ENCODE measurements at regions not wholly inside any gene's neighbourhood (a gene's known extent, or its start where the extent isn't known, plus 50 kb on each side); places are given as distances from the start of the nearest gene placed in this dataset.

- Mint-ChIP-seq H3K27ac (no peak overlapping the region), H3K36me3 (no peaks in the 10 kb centered on the region), H3K4me1 (no peaks in the 10 kb centered on the region), H3K4me3 (no peak overlapping the region), H3K27me3 (no peaks in the 10 kb centered on the region), H3K9me3 (no peaks in the 10 kb centered on the region)
- CTCF ChIA-PET, result no interaction called here
- no peak for DNase-seq
These were observed 586.1 kb upstream of the CELF2 start for GRCh38 chr10:10431422-10432066.

DNA sequence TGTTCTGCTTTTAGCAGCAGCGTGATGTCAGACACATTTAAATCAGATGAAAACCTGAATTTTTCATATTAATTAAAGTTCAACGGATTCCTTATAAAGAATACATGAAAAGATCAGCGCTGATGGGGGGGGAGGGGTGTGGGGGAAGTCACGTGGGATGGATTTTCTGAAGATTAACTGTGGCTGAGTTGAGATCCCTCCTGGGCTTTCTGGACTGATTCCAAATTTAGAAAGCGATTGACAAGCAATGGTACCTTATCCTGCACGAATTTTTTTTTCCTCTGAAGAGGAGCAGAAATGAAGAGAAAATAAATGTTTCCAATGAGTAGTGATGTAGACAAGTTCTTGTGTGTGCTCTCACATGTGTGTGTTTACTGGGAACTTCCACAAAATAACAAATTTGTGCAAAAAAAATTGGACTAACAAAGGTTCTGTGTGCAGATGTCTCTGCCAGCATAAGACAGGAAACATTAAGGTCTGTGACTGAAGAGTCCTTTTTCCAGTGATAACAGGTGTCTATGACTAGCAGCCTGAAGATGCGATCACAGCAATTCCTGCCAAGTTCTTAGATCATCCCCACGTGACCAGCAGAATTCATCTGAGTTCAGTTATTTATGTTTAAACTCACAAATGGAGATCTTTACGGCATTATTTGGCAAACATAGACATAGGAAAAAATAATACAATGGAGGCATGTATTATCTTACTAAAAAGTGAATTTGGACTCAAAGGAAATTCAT, 585.2 kb upstream of the CELF2 start:
- no peak overlapping the region for H3K27ac Mint-ChIP-seq
- no peaks in the 10 kb centered on the region for H3K27me3 Mint-ChIP-seq
- H3K4me1 Mint-ChIP-seq, result no peaks in the 10 kb centered on the region
- no peaks in the 10 kb centered on the region for H3K9me3 Mint-ChIP-seq
- CTCF ChIA-PET, result no interaction called here
- H3K36me3 Mint-ChIP-seq, result no peaks in the 10 kb centered on the region
- no peak for DNase-seq
- no peak overlapping the region for H3K4me3 Mint-ChIP-seq

DNA sequence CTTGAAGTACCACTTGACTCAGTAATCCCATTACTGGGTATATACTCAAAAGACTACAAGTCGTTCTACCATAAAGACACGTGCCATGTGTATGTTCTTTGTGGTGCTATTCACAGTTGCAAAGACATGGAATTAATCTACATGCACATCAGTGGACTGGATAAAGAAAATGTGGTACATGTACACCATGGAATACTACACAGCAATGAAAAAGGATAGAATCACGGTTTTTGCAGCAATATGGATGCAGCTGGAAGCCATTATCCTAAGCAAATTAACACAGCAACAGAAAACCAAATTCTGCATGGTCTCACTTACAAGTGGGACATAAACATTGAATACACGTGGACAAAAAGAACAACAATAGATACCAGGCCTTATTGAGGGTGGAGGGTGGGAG, 583.4 kb upstream of the CELF2 start:
- no peaks in the 10 kb centered on the region for H3K4me1 Mint-ChIP-seq
- CTCF ChIA-PET, result no interaction called here
- no peaks in the 10 kb centered on the region for H3K9me3 Mint-ChIP-seq
- H3K27me3 Mint-ChIP-seq, result no peaks in the 10 kb centered on the region
- H3K36me3 Mint-ChIP-seq, result no peaks in the 10 kb centered on the region
- no peak for DNase-seq
- no peak overlapping the region for H3K4me3 Mint-ChIP-seq
- no peak overlapping the region for H3K27ac Mint-ChIP-seq

DNA sequence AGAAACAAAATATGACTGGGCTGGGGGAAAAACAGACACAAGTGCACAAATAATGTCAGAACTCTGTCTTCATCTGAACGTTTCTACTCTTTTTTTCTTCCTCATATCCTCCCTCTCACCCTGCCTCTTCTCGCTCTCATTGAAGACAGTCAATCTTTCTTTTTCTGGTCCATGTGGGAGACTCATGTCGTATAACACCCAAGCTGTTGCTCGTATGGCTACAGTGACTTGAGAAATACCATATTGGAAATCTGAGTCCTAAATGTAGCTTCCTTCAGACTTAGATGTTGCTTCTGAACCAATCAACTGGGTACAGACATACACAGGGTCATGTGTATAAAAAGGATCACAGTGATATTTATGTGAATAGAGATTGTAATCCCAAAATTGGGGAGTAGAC, 579.8 kb upstream of the CELF2 start:
- H3K27me3 Mint-ChIP-seq, result no peaks in the 10 kb centered on the region
- CTCF ChIA-PET, result no interaction called here
- DNase-seq, result no peak
- H3K9me3 Mint-ChIP-seq, result no peaks in the 10 kb centered on the region
- no peak overlapping the region for H3K4me3 Mint-ChIP-seq
- H3K4me1 Mint-ChIP-seq, result no peaks in the 10 kb centered on the region
- H3K36me3 Mint-ChIP-seq, result no peaks in the 10 kb centered on the region
- no peak overlapping the region for H3K27ac Mint-ChIP-seq

- H3K4me1 Mint-ChIP-seq, result no peaks in the 10 kb centered on the region
- H3K36me3 Mint-ChIP-seq, result no peaks in the 10 kb centered on the region
- no peaks in the 10 kb centered on the region for H3K27me3 Mint-ChIP-seq
- no peaks in the 10 kb centered on the region for H3K9me3 Mint-ChIP-seq
- CTCF ChIA-PET, result interaction anchor here (0.7 kb wide), 1 partner anchor 77 kb away, joined by 3 read pairs; no protein-coding TSS in a partner anchor
- H3K4me3 Mint-ChIP-seq, result no peak overlapping the region
- DNase-seq, result no peak
- no peak overlapping the region for H3K27ac Mint-ChIP-seq
These were observed 579.2 kb upstream of the CELF2 start for GRCh38 chr10:10438335-10439100.

- CTCF ChIA-PET, result no interaction called here
- H3K36me3 Mint-ChIP-seq, result no peaks in the 10 kb centered on the region
- H3K4me3 Mint-ChIP-seq, result no peak overlapping the region
- DNase-seq, result no peak
- no peaks in the 10 kb centered on the region for H3K4me1 Mint-ChIP-seq
- H3K9me3 Mint-ChIP-seq, result peaks cover 2% of the 10 kb centered on the region
- no peak overlapping the region for H3K27ac Mint-ChIP-seq
- no peaks in the 10 kb centered on the region for H3K27me3 Mint-ChIP-seq
These were observed 560.8 kb upstream of the CELF2 start for GRCh38 chr10:10456856-10457255.

DNA sequence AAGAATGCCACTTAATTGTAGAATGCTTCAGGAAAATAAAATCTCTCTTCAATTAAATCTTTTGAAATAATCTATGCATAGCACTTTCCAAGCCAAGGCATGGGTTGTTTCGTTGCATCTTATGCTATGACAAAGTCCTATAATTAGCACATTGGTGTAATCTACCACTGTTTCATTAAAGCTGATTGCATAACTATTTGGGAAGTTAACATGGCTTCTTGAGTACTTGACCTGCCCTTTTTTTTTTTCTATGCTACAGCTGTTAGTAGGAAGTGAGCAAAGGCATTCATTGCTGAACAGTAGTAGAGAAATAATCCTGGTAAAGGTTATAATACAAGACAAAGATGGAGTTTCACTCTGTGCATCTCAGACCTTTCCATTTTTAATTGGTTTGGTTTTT, 557.2 kb upstream of the CELF2 start:
- Mint-ChIP-seq H3K4me1 (no peaks in the 10 kb centered on the region), H3K36me3 (no peaks in the 10 kb centered on the region), H3K27me3 (no peaks in the 10 kb centered on the region), H3K27ac (no peak overlapping the region), H3K4me3 (no peak overlapping the region), H3K9me3 (no peaks in the 10 kb centered on the region)
- no peak for DNase-seq
- CTCF ChIA-PET, result no interaction called here

- no peaks in the 10 kb centered on the region for H3K36me3 Mint-ChIP-seq
- H3K4me1 Mint-ChIP-seq, result no peaks in the 10 kb centered on the region
- no peaks in the 10 kb centered on the region for H3K9me3 Mint-ChIP-seq
- H3K27ac Mint-ChIP-seq, result no peak overlapping the region
- no peaks in the 10 kb centered on the region for H3K27me3 Mint-ChIP-seq
- CTCF ChIA-PET, result no interaction called here
- H3K4me3 Mint-ChIP-seq, result no peak overlapping the region
- DNase-seq, result no peak
These were observed 555.3 kb upstream of the CELF2 start for GRCh38 chr10:10462151-10462941.

DNA sequence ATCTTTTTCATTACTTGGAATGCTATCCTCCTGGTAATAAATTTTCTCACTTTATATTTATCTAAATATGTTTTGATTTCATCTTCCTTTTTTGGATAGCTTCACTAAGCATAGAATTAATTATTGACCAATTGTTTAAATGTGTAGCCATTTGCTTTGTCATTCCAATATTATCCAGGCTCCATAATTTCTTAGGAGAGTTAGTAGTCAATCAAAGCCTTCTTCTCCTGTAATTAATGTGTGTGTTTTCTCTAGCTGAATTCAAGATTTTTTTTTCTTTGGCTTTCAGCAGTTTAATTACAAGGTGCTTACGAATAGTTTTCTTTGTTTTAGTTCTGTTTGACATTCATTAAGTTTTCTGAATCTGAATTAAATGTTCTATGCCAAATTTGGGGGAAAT, 545.9 kb upstream of the CELF2 start:
- no peak overlapping the region for H3K4me3 Mint-ChIP-seq

GRCh38 chr10:10475812-10476211, 541.9 kb upstream of the CELF2 start:
- no peak for DNase-seq
- H3K9me3 Mint-ChIP-seq, result no peaks in the 10 kb centered on the region
- CTCF ChIA-PET, result interaction anchor here (1.1 kb wide), 1 partner anchor 10 kb away, joined by 3 read pairs; no protein-coding TSS in a partner anchor
- H3K27ac Mint-ChIP-seq, result no peak overlapping the region
- no peaks in the 10 kb centered on the region for H3K4me1 Mint-ChIP-seq
- no peaks in the 10 kb centered on the region for H3K27me3 Mint-ChIP-seq
- no peak overlapping the region for H3K4me3 Mint-ChIP-seq
- no peaks in the 10 kb centered on the region for H3K36me3 Mint-ChIP-seq

More for the DNA sequence above, 545.9 kb upstream of the CELF2 start:
- Mint-ChIP-seq H3K27ac (no peak overlapping the region), H3K36me3 (no peaks in the 10 kb centered on the region), H3K4me1 (no peaks in the 10 kb centered on the region), H3K9me3 (no peaks in the 10 kb centered on the region), H3K27me3 (no peaks in the 10 kb centered on the region)
- CTCF ChIA-PET, result interaction anchor here (0.7 kb wide), 1 partner anchor 27 kb away, joined by 3 read pairs; no protein-coding TSS in a partner anchor
- DNase-seq, result no peak

DNA sequence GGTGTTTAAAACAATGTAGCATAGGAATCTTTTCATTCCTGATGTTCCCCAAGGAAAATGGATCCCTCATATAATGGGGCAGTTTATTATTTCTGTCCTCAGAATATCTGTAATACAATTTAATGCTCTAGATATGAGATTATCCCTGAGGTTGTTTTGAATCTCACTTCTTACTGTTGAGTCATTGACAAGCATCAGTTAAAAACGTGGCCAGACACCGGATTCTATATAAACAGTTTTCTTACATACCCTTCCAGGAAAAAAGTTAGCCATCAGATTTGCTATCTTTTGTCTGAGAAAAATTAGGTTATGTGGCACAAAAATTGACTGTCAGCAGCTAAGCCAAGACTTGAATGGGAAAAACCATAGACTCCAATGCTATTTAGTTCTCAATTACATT, 539.8 kb upstream of the CELF2 start:
- DNase-seq, result no peak

GRCh38 chr10:10479465-10479864, 538.2 kb upstream of the CELF2 start:
- Mint-ChIP-seq H3K4me1 (no peaks in the 10 kb centered on the region), H3K9me3 (no peaks in the 10 kb centered on the region), H3K27ac (no peak overlapping the region), H3K27me3 (peaks cover 4% of the 10 kb centered on the region), H3K4me3 (no peak overlapping the region), H3K36me3 (no peaks in the 10 kb centered on the region)
- no peak for DNase-seq
- CTCF ChIA-PET, result no interaction called here

More for the DNA sequence above, 539.8 kb upstream of the CELF2 start:
- no peaks in the 10 kb centered on the region for H3K9me3 Mint-ChIP-seq
- no peak overlapping the region for H3K27ac Mint-ChIP-seq
- no peak overlapping the region for H3K4me3 Mint-ChIP-seq
- no peaks in the 10 kb centered on the region for H3K36me3 Mint-ChIP-seq
- no peaks in the 10 kb centered on the region for H3K4me1 Mint-ChIP-seq
- CTCF ChIA-PET, result no interaction called here
- peaks cover 3% of the 10 kb centered on the region for H3K27me3 Mint-ChIP-seq

DNA sequence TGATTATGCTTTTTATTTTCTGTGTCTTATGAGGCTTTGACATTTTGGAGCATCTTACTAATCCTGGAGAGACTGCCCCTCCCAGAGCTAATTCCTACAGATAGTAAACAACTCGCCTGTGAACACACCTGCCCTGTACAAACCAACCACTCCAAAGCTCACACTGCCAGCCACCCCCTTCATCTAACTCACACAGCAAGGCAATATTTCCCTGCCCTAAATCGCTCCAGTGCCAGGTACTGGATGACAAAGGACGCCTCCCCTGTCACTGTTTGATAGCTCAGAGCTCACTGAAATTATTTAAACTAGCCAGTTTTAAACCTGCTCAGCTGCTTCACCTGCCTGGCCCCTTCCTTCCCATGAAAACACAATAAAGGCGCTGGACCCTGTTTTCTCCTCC, 535.1 kb upstream of the CELF2 start:
- H3K27me3 Mint-ChIP-seq, result peaks cover 4% of the 10 kb centered on the region
- H3K36me3 Mint-ChIP-seq, result no peaks in the 10 kb centered on the region
- CTCF ChIA-PET, result no interaction called here
- no peak overlapping the region for H3K27ac Mint-ChIP-seq
- no peaks in the 10 kb centered on the region for H3K9me3 Mint-ChIP-seq
- no peak overlapping the region for H3K4me3 Mint-ChIP-seq
- DNase-seq, result no peak
- no peaks in the 10 kb centered on the region for H3K4me1 Mint-ChIP-seq

- Mint-ChIP-seq H3K27ac (no peak overlapping the region), H3K9me3 (no peaks in the 10 kb centered on the region), H3K36me3 (no peaks in the 10 kb centered on the region), H3K27me3 (no peaks in the 10 kb centered on the region), H3K4me3 (no peak overlapping the region), H3K4me1 (no peaks in the 10 kb centered on the region)
- CTCF ChIA-PET, result no interaction called here
- DNase-seq, result no peak
These were observed 528.6 kb upstream of the CELF2 start for GRCh38 chr10:10489076-10489475.

All from activated naive CD4-positive, alpha-beta T cell treated with anti-CD3 and anti-CD28 coated beads, Interleukin-2, amount 10 ng/mL, durations not matched to agents 7 days and 5 days (primary cell).